ENCODE measurements at regions not wholly inside any gene's neighbourhood (a gene's known extent, or its start where the extent isn't known, plus 50 kb on each side); places are given as distances from the start of the nearest gene placed in this dataset.
A peak's percentile ranks its signal among the peaks of the same experiment; 100 is the strongest.

- Mint-ChIP-seq H3K9me3 (peaks cover 25% of the 10 kb centered on the region), H3K4me1 (peaks cover 28% of the 10 kb centered on the region), H3K4me3 (peak overlapping the region; percentile 24), H3K27me3 (ENCODE audit: insufficient read depth, low read depth) (peaks cover 32% of the 10 kb centered on the region), H3K27ac (peak overlapping the region; percentile 64), H3K36me3 (peaks cover 3% of the 10 kb centered on the region)
- Histone ChIP-seq H3K27me3 (no peaks in the 10 kb centered on the region), H3K4me1 (no peaks in the 10 kb centered on the region), H3K79me2 (ENCODE audit: low read depth) (no peaks in the 10 kb centered on the region), H3K27ac (no peak overlapping the region), H3K9ac (no peak overlapping the region), H3K4me2 (no peak overlapping the region), H3K36me3 (no peaks in the 10 kb centered on the region), H3K9me3 (ENCODE audit: low read depth) (no peaks in the 10 kb centered on the region), H3F3A (ENCODE audit: low read depth) (no peaks in the 10 kb centered on the region), H4K20me1 (ENCODE audit: low read depth) (no peaks in the 10 kb centered on the region), H2AFZ (replicated peaks) (no peak overlapping the region), H3K4me3 (no peak overlapping the region)
- DNase-seq (ENCODE audit: low spot score): no peak
- TF ChIP-seq EZH2phosphoT487 (IDR thresholded peaks at IDR 0.05) (no peak), CTCF (IDR thresholded peaks at IDR 0.05) (no peak), EZH2 (IDR thresholded peaks at IDR 0.05) (no peak)
Observed at GRCh38 chr21:43338951-43339350, 88.0 kb downstream of the SIK1 start.

- Histone ChIP-seq H3F3A (ENCODE audit: low read depth) (no peaks in the 10 kb centered on the region), H3K36me3 (no peaks in the 10 kb centered on the region), H3K9me3 (ENCODE audit: low read depth) (no peaks in the 10 kb centered on the region), H4K20me1 (ENCODE audit: low read depth) (no peaks in the 10 kb centered on the region), H3K4me3 (no peak overlapping the region), H3K27me3 (no peaks in the 10 kb centered on the region), H3K27ac (no peak overlapping the region), H3K4me1 (peaks cover 9% of the 10 kb centered on the region), H2AFZ (replicated peaks) (no peak overlapping the region), H3K9ac (no peak overlapping the region), H3K79me2 (ENCODE audit: low read depth) (no peaks in the 10 kb centered on the region), H3K4me2 (no peak overlapping the region)
- no peak for DNase-seq (ENCODE audit: low spot score)
- TF ChIP-seq EZH2 (IDR thresholded peaks at IDR 0.05) (no peak), EZH2phosphoT487 (IDR thresholded peaks at IDR 0.05) (no peak), CTCF (IDR thresholded peaks at IDR 0.05) (no peak)
- H3K4me3 Mint-ChIP-seq: no peak overlapping the region
- peaks cover 32% of the 10 kb centered on the region for H3K27me3 Mint-ChIP-seq (ENCODE audit: insufficient read depth, low read depth)
- H3K27ac Mint-ChIP-seq: peak overlapping the region; percentile 8
- peaks cover 3% of the 10 kb centered on the region for H3K36me3 Mint-ChIP-seq
- peaks cover 25% of the 10 kb centered on the region for H3K9me3 Mint-ChIP-seq
- H3K4me1 Mint-ChIP-seq: peaks cover 36% of the 10 kb centered on the region
Observed at GRCh38 chr21:43337901-43338655, 88.9 kb downstream of the SIK1 start.

- peaks cover 11% of the 10 kb centered on the region for H3K4me1 ChIP-seq
- no peak overlapping the region for H3K4me3 ChIP-seq
- no peak overlapping the region for H2AFZ ChIP-seq (replicated peaks)
- peaks cover 25% of the 10 kb centered on the region for H3K9me3 Mint-ChIP-seq
- H3K36me3 Mint-ChIP-seq: peaks cover 3% of the 10 kb centered on the region
- H3K27ac Mint-ChIP-seq: peak overlapping the region; percentile 76
- no peak overlapping the region for H3K27ac ChIP-seq
- no peaks in the 10 kb centered on the region for H3K79me2 ChIP-seq (ENCODE audit: low read depth)
- H3K27me3 ChIP-seq: no peaks in the 10 kb centered on the region
- no peaks in the 10 kb centered on the region for H3K9me3 ChIP-seq (ENCODE audit: low read depth)
- no peak overlapping the region for H3K4me2 ChIP-seq
- H3K36me3 ChIP-seq: no peaks in the 10 kb centered on the region
- no peak overlapping the region for H3K9ac ChIP-seq
- no peaks in the 10 kb centered on the region for H4K20me1 ChIP-seq (ENCODE audit: low read depth)
- peaks cover 35% of the 10 kb centered on the region for H3K27me3 Mint-ChIP-seq (ENCODE audit: insufficient read depth, low read depth)
- TF ChIP-seq CTCF (IDR thresholded peaks at IDR 0.05): no peak
- no peak for TF ChIP-seq EZH2 (IDR thresholded peaks at IDR 0.05)
- no peak for TF ChIP-seq EZH2phosphoT487 (IDR thresholded peaks at IDR 0.05)
- no peaks in the 10 kb centered on the region for H3F3A ChIP-seq (ENCODE audit: low read depth)
- peaks cover 37% of the 10 kb centered on the region for H3K4me1 Mint-ChIP-seq
- peak overlapping the region; percentile 21 for H3K4me3 Mint-ChIP-seq
- no peak for DNase-seq (ENCODE audit: low spot score)
Observed at GRCh38 chr21:43335119-43335518, 91.8 kb downstream of the SIK1 start.
